DMS153 treated with DMSO at 0.1 percent for 48 hours (cell line): ENCODE measurements at regions not wholly inside any gene's neighbourhood (a gene's known extent, or its start where the extent isn't known, plus 50 kb on each side); places are given as distances from the start of the nearest gene placed in this dataset.

Experiments used
- DNase-seq: peaks from one replicate; lab custom pipeline; 2025; ENCODE audit not compliant: unreplicated experiment; lab: John Stamatoyannopoulos, UW

GRCh38 chrX:42624524-42624923, 153.4 kb downstream of the PPP1R2C start:
- no peak for DNase-seq

GRCh38 chrX:42619068-42619467, 158.9 kb downstream of the PPP1R2C start:
- DNase-seq = no peak

GRCh38 chrX:42616981-42617380, 161.0 kb downstream of the PPP1R2C start:
- DNase-seq = no peak

GRCh38 chrX:42615161-42615563, 162.8 kb downstream of the PPP1R2C start:
- DNase-seq = no peak

GRCh38 chrX:42606591-42606990, 171.4 kb downstream of the PPP1R2C start:
- no peak for DNase-seq

GRCh38 chrX:42604302-42604701, 173.7 kb downstream of the PPP1R2C start:
- no peak for DNase-seq

- no peak for DNase-seq
Measured at GRCh38 chrX:42603016-42603415, 174.9 kb downstream of the PPP1R2C start.

GRCh38 chrX:42602566-42602965, 175.4 kb downstream of the PPP1R2C start:
- no peak for DNase-seq

- no peak for DNase-seq
Measured at GRCh38 chrX:42602136-42602535, 175.8 kb downstream of the PPP1R2C start.

- no peak for DNase-seq
Measured at GRCh38 chrX:42597481-42597880, 180.5 kb downstream of the PPP1R2C start.

GRCh38 chrX:42585842-42586621, 191.9 kb downstream of the PPP1R2C start:
- DNase-seq = no peak

- DNase-seq = no peak
Measured at GRCh38 chrX:42577936-42578470, 200.0 kb downstream of the PPP1R2C start.

- DNase-seq = no peak
Measured at GRCh38 chrX:42567268-42567667, 210.7 kb downstream of the PPP1R2C start.

GRCh38 chrX:42565739-42566138, 212.2 kb downstream of the PPP1R2C start:
- no peak for DNase-seq

GRCh38 chrX:42546800-42547199, 231.2 kb downstream of the PPP1R2C start:
- no peak for DNase-seq

- DNase-seq = no peak
Measured at GRCh38 chrX:42544883-42545282, 233.1 kb downstream of the PPP1R2C start.

GRCh38 chrX:42541554-42541953, 236.4 kb downstream of the PPP1R2C start:
- no peak for DNase-seq

- DNase-seq = no peak
Measured at GRCh38 chrX:42540146-42540545, 237.8 kb downstream of the PPP1R2C start.

- DNase-seq = no peak
Measured at GRCh38 chrX:42538405-42538804, 239.6 kb downstream of the PPP1R2C start.

GRCh38 chrX:42536286-42536685, 241.7 kb downstream of the PPP1R2C start:
- no peak for DNase-seq

- no peak for DNase-seq
Measured at GRCh38 chrX:42535233-42535632, 242.7 kb downstream of the PPP1R2C start.

GRCh38 chrX:42533761-42534160, 244.2 kb downstream of the PPP1R2C start:
- no peak for DNase-seq

- no peak for DNase-seq
Measured at GRCh38 chrX:42531441-42531840, 246.5 kb downstream of the PPP1R2C start.
